ENCODE measurements at regions not wholly inside any gene's neighbourhood (a gene's known extent, or its start where the extent isn't known, plus 50 kb on each side); places are given as distances from the start of the nearest gene placed in this dataset.

- H3K9ac ChIP-seq (replicated peaks; ENCODE audit: extremely low read depth, insufficient read depth, low read length), result no peak overlapping the region
- no peaks in the 10 kb centered on the region for H4K20me1 ChIP-seq (replicated peaks; ENCODE audit: control insufficient read depth, extremely low read depth, insufficient read depth, low read length)
- BruUV-seq (replicated peaks), result no TSS peak
- no peak overlapping the region for H2AFZ ChIP-seq (ENCODE audit: low read depth, low read length)
- POLR2A ChIA-PET, result no interaction called here
- no peak for FAIRE-seq
- CTCF ChIA-PET, result interaction anchor here (1.0 to 1.9 kb wide), 4 partner anchors 13 to 63 kb away, joined by 3 to 6 read pairs (median 4); no protein-coding TSS in a partner anchor
- H3K9me1 ChIP-seq (replicated peaks; ENCODE audit: control insufficient read depth, extremely low read depth, insufficient read depth, low read length), result no peaks in the 10 kb centered on the region
- H3K4me3 ChIP-seq (replicated peaks in 1 of 3; ENCODE audit: insufficient read depth in 1 of 3, low read depth in 1 of 3, low read length in 3 of 3), result no peak overlapping the region
- dilution Hi-C loops (cut with MboI; ENCODE audit: extremely low pct_ligation_motif_present, low sequenced_read_pairs) (no loop called here), intact Hi-C loops (cut with micrococcal nuclease) (no loop called here)
- no peaks in the 10 kb centered on the region for H3K79me2 ChIP-seq (ENCODE audit: control insufficient read depth, insufficient read depth, low read length)
- no peaks in the 10 kb centered on the region for H3K4me1 ChIP-seq (ENCODE audit: control insufficient read depth, extremely low read depth, insufficient read depth, low read length)
- no peak overlapping the region for H3K4me2 ChIP-seq (ENCODE audit: insufficient read depth, low read length)
- no peak for TF ChIP-seq POLR2A (IDR thresholded peaks at IDR 0.05; ENCODE audit: low read depth, low read length)
- no peak for TF ChIP-seq GATA2 (IDR thresholded peaks at IDR 0.05; ENCODE audit: insufficient read depth, insufficient read length, low read depth, low read length)
- TF ChIP-seq FOS (IDR thresholded peaks at IDR 0.05; ENCODE audit: borderline replicate concordance, insufficient read depth, low read length), result no peak
- TF ChIP-seq MAX (IDR thresholded peaks at IDR 0.05; ENCODE audit: insufficient read depth, insufficient read length), result no peak
- no peak for TF ChIP-seq CTCF (IDR thresholded peaks at IDR 0.05; ENCODE audit: extremely low read depth in 1 of 2, insufficient read depth in 1 of 2, low read depth in 1 of 2, low read length in 2 of 2)
- TF ChIP-seq EZH2 (IDR thresholded peaks at IDR 0.05; ENCODE audit: borderline replicate concordance, low read depth, low read length, severe bottlenecking), result no peak
- TF ChIP-seq POLR2AphosphoS5 (IDR thresholded peaks at IDR 0.05; ENCODE audit: insufficient read depth, low read depth, low read length), result no peak
- TF ChIP-seq JUN (IDR thresholded peaks at IDR 0.05; ENCODE audit: borderline replicate concordance, insufficient read depth, insufficient read length, low read depth), result no peak
- no peak for TF ChIP-seq MYC (IDR thresholded peaks at IDR 0.05; ENCODE audit: low read depth, low read length)
- H3K27me3 ChIP-seq (ENCODE audit: control insufficient read depth in 2 of 2, insufficient read depth in 2 of 2, low read length in 2 of 2), result peaks cover 0 to 2% of the 10 kb centered on the region in 2 experiments
- no peak overlapping the region for H3K27ac ChIP-seq (ENCODE audit: insufficient read depth, low read depth, low read length)
- no peaks in the 10 kb centered on the region for H3K36me3 ChIP-seq (ENCODE audit: control insufficient read depth in 2 of 2, extremely low read depth in 1 of 2, insufficient read depth in 2 of 2, low read length in 2 of 2)
- no peaks in the 10 kb centered on the region for H3K9me3 ChIP-seq (replicated peaks; ENCODE audit: control insufficient read depth, insufficient read depth, low read length)
- no peak for DNase-seq (ENCODE audit: low read depth, low spot score)
Observed at GRCh38 chr9:124196814-124197176, 61.0 kb upstream of the NEK6 start.
